ENCODE measurements at regions not wholly inside any gene's neighbourhood (a gene's known extent, or its start where the extent isn't known, plus 50 kb on each side); places are given as distances from the start of the nearest gene placed in this dataset.

- H3K9me3 ChIP-seq (replicated peaks; ENCODE audit: control insufficient read depth, insufficient read depth, low read length) = no peaks in the 10 kb centered on the region
- H3K4me1 ChIP-seq (ENCODE audit: control insufficient read depth, extremely low read depth, insufficient read depth, low read length) = no peaks in the 10 kb centered on the region
- no peaks in the 10 kb centered on the region for H3K9me1 ChIP-seq (replicated peaks; ENCODE audit: control insufficient read depth, extremely low read depth, insufficient read depth, low read length)
- TF ChIP-seq GATA2 (IDR thresholded peaks at IDR 0.05; ENCODE audit: insufficient read depth, insufficient read length, low read depth, low read length) (no peak), POLR2AphosphoS5 (IDR thresholded peaks at IDR 0.05; ENCODE audit: insufficient read depth, low read depth, low read length) (no peak), MAX (IDR thresholded peaks at IDR 0.05; ENCODE audit: insufficient read depth, insufficient read length) (no peak), EZH2 (IDR thresholded peaks at IDR 0.05; ENCODE audit: borderline replicate concordance, low read depth, low read length, severe bottlenecking) (no peak)
- ChIA-PET CTCF (interaction anchor here (1.1 to 1.5 kb wide), 3 partner anchors 9 to 13 kb away, joined by 3 to 5 read pairs (median 5); no protein-coding TSS in a partner anchor), POLR2A (no interaction called here)
- intact Hi-C loops (cut with micrococcal nuclease) (no loop called here), dilution Hi-C loops (cut with MboI; ENCODE audit: extremely low pct_ligation_motif_present, low sequenced_read_pairs) (no loop called here)
- FAIRE-seq (no peak), DNase-seq (ENCODE audit: low read depth, low spot score) (no peak)
- no peaks in the 10 kb centered on the region for H4K20me1 ChIP-seq (replicated peaks; ENCODE audit: control insufficient read depth, extremely low read depth, insufficient read depth, low read length)
- no peak overlapping the region for H3K4me2 ChIP-seq (ENCODE audit: insufficient read depth, low read length)
- no peaks in the 10 kb centered on the region for H3K36me3 ChIP-seq (ENCODE audit: control insufficient read depth in 2 of 2, extremely low read depth in 1 of 2, insufficient read depth in 2 of 2, low read length in 2 of 2)
- no peaks in the 10 kb centered on the region for H3K79me2 ChIP-seq (ENCODE audit: control insufficient read depth, insufficient read depth, low read length)
- H2AFZ ChIP-seq (ENCODE audit: low read depth, low read length) = no peak overlapping the region
- no peak overlapping the region for H3K9ac ChIP-seq (replicated peaks; ENCODE audit: extremely low read depth, insufficient read depth, low read length)
- H3K4me3 ChIP-seq (replicated peaks in 1 of 3; ENCODE audit: insufficient read depth in 1 of 3, low read depth in 1 of 3, low read length in 3 of 3) = no peak overlapping the region
- no peak overlapping the region for H3K27ac ChIP-seq (ENCODE audit: insufficient read depth, low read depth, low read length)
- no TSS peak for BruUV-seq (replicated peaks)
- peaks cover 0 to 7% of the 10 kb centered on the region in 2 experiments for H3K27me3 ChIP-seq (ENCODE audit: control insufficient read depth in 2 of 2, insufficient read depth in 2 of 2, low read length in 2 of 2)
Measured at GRCh38 chr4:71195924-71196323, 142.9 kb upstream of the SLC4A4 start.

GRCh38 chr4:71198958-71199357 is 139.9 kb upstream of the SLC4A4 start:
- H3K4me2 ChIP-seq (ENCODE audit: insufficient read depth, low read length) = no peak overlapping the region
- H3K4me3 ChIP-seq (replicated peaks in 1 of 3; ENCODE audit: insufficient read depth in 1 of 3, low read depth in 1 of 3, low read length in 3 of 3) = no peak overlapping the region
- TF ChIP-seq MYC (IDR thresholded peaks at IDR 0.05; ENCODE audit: low read depth, low read length) (no peak), JUN (IDR thresholded peaks at IDR 0.05; ENCODE audit: borderline replicate concordance, insufficient read depth, insufficient read length, low read depth) (no peak), POLR2AphosphoS5 (IDR thresholded peaks at IDR 0.05; ENCODE audit: insufficient read depth, low read depth, low read length) (no peak)
- H3K27ac ChIP-seq (ENCODE audit: insufficient read depth, low read depth, low read length) = no peak overlapping the region
- DNase-seq (ENCODE audit: low read depth, low spot score) (no peak), FAIRE-seq (no peak)
- BruUV-seq (replicated peaks) = no TSS peak
- intact Hi-C loops (cut with micrococcal nuclease) = no loop called here
- CTCF ChIA-PET = interaction anchor here (1.0 kb wide), 1 partner anchor 31 kb away, joined by 3 read pairs; no protein-coding TSS in a partner anchor
- POLR2A ChIA-PET = no interaction called here
- H3K4me1 ChIP-seq (ENCODE audit: control insufficient read depth, extremely low read depth, insufficient read depth, low read length) = no peaks in the 10 kb centered on the region
- no peaks in the 10 kb centered on the region for H4K20me1 ChIP-seq (replicated peaks; ENCODE audit: control insufficient read depth, extremely low read depth, insufficient read depth, low read length)
- H3K27me3 ChIP-seq (ENCODE audit: control insufficient read depth in 2 of 2, insufficient read depth in 2 of 2, low read length in 2 of 2) = peaks cover 1 to 3% of the 10 kb centered on the region in 2 experiments
- H2AFZ ChIP-seq (ENCODE audit: low read depth, low read length) = no peak overlapping the region
- no peaks in the 10 kb centered on the region for H3K9me1 ChIP-seq (replicated peaks; ENCODE audit: control insufficient read depth, extremely low read depth, insufficient read depth, low read length)
- no peak overlapping the region for H3K9ac ChIP-seq (replicated peaks; ENCODE audit: extremely low read depth, insufficient read depth, low read length)
- no peaks in the 10 kb centered on the region for H3K79me2 ChIP-seq (ENCODE audit: control insufficient read depth, insufficient read depth, low read length)
- dilution Hi-C loops (cut with MboI; ENCODE audit: extremely low pct_ligation_motif_present, low sequenced_read_pairs) = no loop called here
- no peaks in the 10 kb centered on the region for H3K36me3 ChIP-seq (ENCODE audit: control insufficient read depth in 2 of 2, extremely low read depth in 1 of 2, insufficient read depth in 2 of 2, low read length in 2 of 2)
- no peaks in the 10 kb centered on the region for H3K9me3 ChIP-seq (replicated peaks; ENCODE audit: control insufficient read depth, insufficient read depth, low read length)

Measured in endothelial cell of umbilical vein (primary cell).